AG08396 (cell line): ENCODE measurements at regions not wholly inside any gene's neighbourhood (a gene's known extent, or its start where the extent isn't known, plus 50 kb on each side); places are given as distances from the start of the nearest gene placed in this dataset.

Experiments used
- DNase-seq: peaks from one replicate; pipeline ENCODE4 v3.0.0; 2012; ENCODE audit warnings: low spot score, mixed read lengths

DNA sequence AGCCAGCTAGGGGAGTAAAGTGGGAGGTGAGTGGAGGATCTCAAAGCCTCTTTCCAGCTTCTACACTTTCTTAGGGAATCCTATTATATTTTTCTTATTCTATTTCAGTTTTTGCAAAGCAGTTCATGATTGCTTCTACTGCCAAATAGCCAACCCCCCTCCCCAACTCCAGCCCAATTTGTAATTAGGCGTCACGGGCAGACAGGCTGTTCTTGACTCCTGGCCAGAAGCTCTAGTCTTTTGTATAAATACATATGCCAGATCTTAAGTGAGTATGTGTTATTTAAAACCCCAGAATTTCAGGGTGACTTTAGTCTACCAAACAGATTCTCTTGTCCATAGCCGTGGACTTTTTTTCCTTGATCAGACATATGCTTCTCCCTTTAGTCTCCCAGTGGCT, 255.2 kb downstream of the BUB3 start:
- no peak for DNase-seq

- no peak for DNase-seq
Measured at GRCh38 chr10:123409884-123410283, 255.7 kb downstream of the BUB3 start.

- DNase-seq, result no peak
Measured at GRCh38 chr10:123413353-123413752, 252.8 kb upstream of the GPR26 start.

DNA sequence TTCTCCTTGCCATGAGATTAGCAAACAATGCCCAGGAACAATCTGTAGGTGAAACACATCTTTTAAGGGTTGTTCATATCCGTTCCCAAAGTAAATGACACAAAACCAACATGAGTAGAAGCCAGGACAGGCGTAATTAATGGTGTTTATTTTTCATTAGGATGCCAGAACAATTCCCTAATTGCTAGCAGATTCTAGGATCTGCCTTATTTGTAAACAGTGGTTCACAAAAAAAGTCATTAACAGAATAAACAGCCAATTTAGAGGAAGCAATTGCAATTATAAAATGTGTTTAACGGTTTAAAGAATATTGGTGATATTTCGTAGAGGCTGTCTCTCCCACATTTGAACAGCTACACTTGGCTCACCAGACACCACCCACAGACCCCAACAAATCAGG, 250.6 kb upstream of the GPR26 start:
- no peak for DNase-seq

GRCh38 chr10:123417414-123417813, 248.7 kb upstream of the GPR26 start:
- no peak for DNase-seq

GRCh38 chr10:123421461-123421860, 244.7 kb upstream of the GPR26 start:
- DNase-seq, result no peak

DNA sequence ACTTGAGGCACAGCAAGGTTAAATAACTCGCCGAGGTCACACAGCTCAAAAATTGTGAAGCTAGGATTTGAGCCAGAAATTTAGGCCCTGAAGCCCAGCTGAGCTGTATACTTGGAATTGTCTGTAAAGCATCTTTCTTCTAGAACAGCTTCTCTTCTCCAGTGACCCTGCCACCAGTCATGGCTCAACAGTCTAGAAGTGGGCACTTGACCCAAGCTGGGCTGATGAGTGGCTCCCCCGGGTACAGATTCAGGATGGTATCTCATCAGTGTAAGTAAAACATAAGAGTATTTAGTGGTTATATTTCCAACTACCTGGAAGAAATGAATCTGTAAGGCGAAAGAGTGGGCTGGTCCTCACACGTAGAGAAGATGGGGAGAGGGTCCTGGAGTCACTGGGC, 243.9 kb upstream of the GPR26 start:
- no peak for DNase-seq

GRCh38 chr10:123424537-123424936, 241.6 kb upstream of the GPR26 start:
- no peak for DNase-seq

DNA sequence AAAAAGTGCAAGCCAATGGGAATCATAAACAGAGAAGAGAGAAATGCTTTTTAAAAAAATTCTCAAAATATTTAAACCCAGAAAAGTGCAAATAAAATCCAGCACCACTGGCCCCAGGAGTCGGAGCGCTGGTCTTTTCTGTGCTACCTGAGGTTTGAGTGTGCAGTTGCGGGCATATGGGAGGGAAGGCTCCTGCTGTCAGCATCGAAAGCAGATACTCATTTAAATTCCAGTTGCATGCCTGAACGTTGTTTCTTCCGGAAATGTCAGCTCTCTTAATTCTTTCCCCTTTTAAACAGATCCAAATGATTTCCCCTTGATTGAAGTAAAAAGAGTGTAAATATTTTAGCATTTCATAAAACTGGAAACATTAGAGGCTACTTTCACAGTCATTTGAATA, 240.5 kb upstream of the GPR26 start:
- no peak for DNase-seq

- no peak for DNase-seq
Measured at GRCh38 chr10:123427165-123427786, 238.9 kb upstream of the GPR26 start.

- no peak for DNase-seq
Measured at GRCh38 chr10:123428391-123428790, 237.8 kb upstream of the GPR26 start.

DNA sequence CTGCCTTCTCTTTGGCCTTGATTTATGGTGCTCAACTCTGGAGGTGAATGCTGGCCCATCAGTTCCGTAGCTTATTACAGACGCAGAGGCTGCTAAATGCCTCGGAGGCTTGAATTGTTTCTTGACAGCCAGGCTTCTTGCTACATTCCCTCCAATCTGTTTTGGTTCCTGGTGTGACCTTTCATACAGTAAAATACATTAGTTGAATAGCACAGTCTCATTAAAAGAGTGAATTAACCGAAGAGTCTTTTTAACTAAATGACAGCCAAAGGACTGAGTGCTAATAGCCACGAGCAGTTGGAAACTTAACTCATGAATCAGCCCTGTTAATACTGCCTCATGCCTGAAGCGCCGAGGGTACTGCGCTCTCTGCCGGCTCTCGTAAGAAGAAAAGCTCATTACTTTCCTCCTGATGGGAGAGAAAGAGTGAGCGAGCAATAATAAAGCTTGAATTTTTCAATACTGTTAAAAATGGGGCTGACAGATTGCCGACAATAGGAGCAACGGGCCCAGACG, 236.4 kb upstream of the GPR26 start:
- no peak for DNase-seq

DNA sequence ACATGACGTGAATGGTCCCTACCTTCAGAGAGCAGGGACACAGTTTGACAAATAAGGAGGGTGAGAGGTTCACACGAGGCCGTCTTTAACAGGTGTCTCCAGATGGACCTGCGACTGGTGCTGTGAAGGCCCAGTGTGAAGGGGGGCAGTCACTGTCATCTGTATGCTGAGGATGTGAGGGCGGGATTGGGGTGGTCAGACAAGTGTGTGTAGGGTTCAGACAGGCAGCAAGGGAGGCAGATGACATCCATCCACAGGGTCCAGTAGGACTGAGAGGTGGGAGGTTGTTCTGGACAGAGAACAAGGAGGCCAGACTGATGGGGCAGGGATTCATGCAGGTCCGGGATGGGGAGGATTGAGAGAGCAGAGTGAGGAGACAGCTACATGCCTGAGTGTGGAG, 232.6 kb upstream of the GPR26 start:
- DNase-seq, result no peak

DNA sequence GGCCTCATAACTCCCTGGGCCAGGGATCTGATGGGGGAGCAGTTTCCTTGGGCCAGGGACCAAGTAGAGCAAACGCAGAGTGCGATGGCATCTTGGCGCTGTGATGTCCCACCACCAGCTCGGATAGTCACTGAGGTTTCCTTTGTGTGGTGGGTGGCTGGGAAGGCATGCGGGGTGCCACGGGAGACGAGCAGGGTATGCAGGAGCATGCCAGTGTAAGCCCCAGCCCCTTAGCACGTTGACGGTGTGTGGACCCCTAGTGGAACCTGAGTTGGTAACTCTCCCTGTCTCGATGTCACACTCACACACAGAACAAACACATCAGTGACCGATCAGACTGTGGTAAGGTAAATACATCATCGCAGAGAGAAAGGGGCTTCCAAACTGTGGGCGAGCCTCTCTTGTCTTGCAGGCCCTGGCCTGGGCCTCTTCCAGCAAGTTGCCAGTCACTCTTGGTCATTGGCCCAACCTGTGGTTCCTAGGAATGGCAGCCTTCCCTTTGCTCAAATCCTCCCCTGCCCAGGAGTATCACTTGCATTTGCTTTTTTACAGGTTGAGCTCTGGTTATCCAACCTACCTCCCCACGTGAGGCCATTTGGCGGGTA, 231.6 kb upstream of the GPR26 start:
- DNase-seq, result no peak

DNA sequence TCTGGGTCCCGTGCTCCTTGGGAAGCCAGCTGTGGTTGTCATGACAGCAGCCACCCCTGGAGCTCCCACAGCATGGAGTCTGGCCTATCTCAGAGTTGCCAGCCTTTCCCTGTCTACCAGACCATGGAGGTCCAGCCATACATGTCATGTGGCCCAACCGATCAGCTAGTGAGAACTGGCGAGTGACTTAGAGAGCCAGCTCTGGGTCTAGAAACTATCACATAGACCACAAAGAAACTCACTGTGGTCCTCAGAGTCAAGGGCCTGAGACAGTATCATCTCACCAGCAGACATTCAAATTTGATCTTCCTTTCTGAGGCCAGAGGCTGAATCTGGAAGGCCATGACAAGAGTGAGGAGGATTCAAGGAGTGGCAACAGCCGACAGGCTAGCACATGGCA, 223.3 kb upstream of the GPR26 start:
- DNase-seq, result no peak

- no peak for DNase-seq
Measured at GRCh38 chr10:123443924-123444323, 222.2 kb upstream of the GPR26 start.

DNA sequence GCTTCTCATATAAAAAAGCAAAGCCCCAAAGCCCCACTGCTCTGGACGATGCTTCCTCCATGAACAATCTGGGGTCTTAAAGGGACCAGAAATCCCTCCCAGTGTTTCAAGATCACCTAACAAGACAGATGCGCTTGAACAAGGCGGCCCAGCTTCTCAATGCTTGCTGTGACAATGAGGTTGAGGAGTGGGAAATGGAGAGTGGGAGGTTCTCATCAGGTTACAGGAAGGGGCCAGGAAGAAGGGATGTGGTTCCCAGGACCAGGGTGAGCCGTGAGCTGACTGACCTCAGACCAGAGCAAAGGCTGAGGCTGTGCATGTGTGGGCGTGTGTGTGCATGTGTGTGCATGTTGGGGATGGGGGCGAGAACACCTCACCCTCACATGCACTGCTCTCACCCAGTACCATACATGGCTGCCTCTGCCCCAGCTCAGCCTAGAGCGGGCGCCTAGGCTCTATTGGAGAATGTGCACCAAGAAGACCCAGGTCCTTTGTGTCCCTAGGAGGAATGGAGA, 220.8 kb upstream of the GPR26 start:
- DNase-seq, result no peak

DNA sequence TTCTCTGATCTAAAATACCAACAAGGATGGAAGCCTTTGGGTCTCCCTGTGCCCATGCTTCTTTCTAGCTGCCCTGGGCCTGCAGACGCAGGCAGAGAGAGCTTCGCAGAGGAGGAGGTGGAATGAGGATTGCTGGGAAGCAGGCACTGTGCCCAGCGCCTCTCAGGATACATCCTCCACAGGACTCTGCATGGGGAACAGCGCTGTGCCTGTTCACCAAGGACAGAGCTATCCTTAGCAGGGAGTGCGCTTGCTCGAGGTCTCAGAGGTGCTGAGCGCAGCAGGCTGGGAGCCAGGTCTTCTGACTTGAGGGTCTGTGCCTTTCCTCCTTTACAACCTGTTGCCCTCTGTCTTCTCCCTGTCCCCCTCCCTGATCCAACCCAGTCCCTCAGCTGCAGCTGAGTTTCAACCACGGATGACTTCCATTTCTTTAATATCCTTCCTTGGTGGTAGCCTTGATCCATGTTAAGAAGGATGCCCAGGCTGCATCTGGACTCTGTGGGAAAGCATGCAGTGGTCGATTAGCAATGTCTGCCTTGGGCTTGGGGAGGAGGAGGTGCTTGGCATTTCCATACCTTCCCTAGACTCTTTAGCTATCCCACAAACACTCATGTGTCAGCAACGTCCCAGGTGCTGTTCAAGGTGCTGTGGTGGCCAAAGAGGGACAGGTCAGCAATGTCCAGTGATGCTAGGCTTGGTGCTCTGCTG, 219.6 kb upstream of the GPR26 start:
- DNase-seq, result no peak

GRCh38 chr10:123449234-123449962, 216.8 kb upstream of the GPR26 start:
- no peak for DNase-seq

- DNase-seq, result no peak
Measured at GRCh38 chr10:123450956-123451605, 215.1 kb upstream of the GPR26 start.

- DNase-seq, result no peak
Measured at GRCh38 chr10:123451618-123452245, 214.4 kb upstream of the GPR26 start.

- DNase-seq, result no peak
Measured at GRCh38 chr10:123454987-123455386, 211.2 kb upstream of the GPR26 start.
